ENCODE measurements at regions not wholly inside any gene's neighbourhood (a gene's known extent, or its start where the extent isn't known, plus 50 kb on each side); places are given as distances from the start of the nearest gene placed in this dataset.

DNA sequence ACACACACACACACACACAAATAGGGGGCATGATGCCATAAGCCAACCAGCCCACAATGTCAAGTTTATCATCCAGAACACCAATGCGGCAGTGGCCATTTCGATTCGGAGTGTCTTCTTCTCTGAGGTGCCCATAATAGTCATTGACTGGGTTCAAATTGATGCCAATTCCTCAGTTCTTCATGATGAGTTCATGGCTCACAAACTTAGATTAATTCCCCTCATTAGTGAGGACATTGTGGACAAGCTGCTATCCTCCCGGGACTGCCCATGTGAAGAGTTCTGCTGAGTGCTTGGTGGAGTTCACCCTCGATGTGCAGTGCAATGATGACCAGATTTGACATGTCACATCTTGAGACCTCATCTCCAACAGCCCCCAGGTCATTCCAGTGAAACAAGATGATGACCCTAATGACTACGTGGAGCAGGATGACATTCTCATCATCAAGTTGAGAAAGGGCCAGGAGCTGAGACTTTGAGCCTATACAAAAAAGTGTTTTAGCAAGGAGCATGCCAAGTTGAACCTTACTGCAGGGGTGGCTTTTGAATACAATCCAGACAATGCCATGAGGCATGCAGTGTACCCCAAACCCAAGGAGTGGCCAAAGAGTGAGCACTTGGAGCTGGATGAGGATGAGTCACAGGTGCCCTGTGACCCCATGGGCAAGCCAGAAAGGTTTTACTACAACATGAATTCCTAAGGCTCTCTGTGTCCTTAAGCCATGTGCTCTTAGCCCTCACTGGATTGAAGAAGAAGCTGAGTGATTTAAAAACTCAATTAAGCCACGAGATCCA is 211.6 kb upstream of the SAMSN1 start:
- intact Hi-C loops (cut with DNase I; ENCODE audit: low total_unique reads): no loop called here
- H3K9me3 ChIP-seq: no peaks in the 10 kb centered on the region
- H3K4me3 ChIP-seq: no peak overlapping the region
- no peaks in the 10 kb centered on the region for H3K4me1 ChIP-seq
- no peaks in the 10 kb centered on the region for H3K27me3 ChIP-seq
- no peak overlapping the region for H3K27ac ChIP-seq
- TF ChIP-seq, protein P1, sequence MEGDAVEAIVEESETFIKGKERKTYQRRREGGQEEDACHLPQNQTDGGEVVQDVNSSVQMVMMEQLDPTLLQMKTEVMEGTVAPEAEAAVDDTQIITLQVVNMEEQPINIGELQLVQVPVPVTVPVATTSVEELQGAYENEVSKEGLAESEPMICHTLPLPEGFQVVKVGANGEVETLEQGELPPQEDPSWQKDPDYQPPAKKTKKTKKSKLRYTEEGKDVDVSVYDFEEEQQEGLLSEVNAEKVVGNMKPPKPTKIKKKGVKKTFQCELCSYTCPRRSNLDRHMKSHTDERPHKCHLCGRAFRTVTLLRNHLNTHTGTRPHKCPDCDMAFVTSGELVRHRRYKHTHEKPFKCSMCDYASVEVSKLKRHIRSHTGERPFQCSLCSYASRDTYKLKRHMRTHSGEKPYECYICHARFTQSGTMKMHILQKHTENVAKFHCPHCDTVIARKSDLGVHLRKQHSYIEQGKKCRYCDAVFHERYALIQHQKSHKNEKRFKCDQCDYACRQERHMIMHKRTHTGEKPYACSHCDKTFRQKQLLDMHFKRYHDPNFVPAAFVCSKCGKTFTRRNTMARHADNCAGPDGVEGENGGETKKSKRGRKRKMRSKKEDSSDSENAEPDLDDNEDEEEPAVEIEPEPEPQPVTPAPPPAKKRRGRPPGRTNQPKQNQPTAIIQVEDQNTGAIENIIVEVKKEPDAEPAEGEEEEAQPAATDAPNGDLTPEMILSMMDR (IDR thresholded peaks at IDR 0.05): no peak
- TF ChIP-seq POLR2A (IDR thresholded peaks at IDR 0.05): no peak
- DNase-seq: no peak
- H3K36me3 ChIP-seq (ENCODE audit: low read depth, missing control alignments): no peaks in the 10 kb centered on the region
- WGBS, 2 donors: 87 to 88% methylated on average over 7 of the region's 7 CpGs

DNA sequence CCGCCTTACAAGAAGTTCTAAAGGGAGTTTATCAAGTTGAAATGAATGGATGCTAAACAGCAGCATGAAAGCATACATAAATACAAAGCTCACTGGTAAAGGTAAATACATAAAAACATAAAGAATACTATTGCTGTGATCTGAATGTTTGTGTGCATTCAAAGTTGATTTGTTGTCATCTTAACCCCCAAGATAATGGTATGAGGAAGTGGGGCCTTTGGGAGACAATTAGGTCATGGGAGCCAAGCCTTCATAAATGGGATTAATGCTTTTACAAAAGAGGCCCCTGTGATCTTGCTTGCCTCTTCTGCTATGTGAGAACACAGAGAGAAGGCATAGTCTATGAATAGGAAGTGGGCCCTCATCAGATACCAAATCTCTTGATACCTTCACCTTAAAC is 209.0 kb upstream of the SAMSN1 start:
- no peaks in the 10 kb centered on the region for H3K4me1 ChIP-seq
- no peak for DNase-seq
- no peak overlapping the region for H3K27ac ChIP-seq
- H3K4me3 ChIP-seq: no peak overlapping the region
- H3K9me3 ChIP-seq: no peaks in the 10 kb centered on the region
- no peaks in the 10 kb centered on the region for H3K27me3 ChIP-seq
- TF ChIP-seq, protein P1 (IDR thresholded peaks at IDR 0.05): no peak
- TF ChIP-seq POLR2A (IDR thresholded peaks at IDR 0.05): no peak
- intact Hi-C loops (cut with DNase I; ENCODE audit: low total_unique reads): no loop called here
- 88 to 100% methylated on average over 1 of the region's 1 CpG for WGBS, 2 donors
- no peaks in the 10 kb centered on the region for H3K36me3 ChIP-seq (ENCODE audit: low read depth, missing control alignments)

DNA sequence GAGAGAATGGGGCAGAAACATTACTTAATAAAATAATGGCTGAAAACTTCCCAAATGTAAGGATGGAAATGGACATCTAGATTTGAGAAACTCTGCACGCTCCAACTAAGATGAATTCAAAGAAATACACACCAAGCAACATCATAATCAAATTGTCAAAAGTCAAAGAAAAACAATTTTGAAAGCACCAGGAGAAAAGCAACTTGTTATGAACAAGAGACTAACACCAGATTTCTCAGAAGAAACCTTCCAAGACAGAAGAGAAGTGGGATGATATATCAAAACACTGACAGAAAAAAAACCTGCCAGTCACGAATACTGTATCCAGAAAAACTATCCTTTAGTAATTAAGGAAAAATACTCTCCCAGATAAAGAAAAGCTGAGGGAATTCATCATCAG is 208.6 kb upstream of the SAMSN1 start:
- no peak overlapping the region for H3K27ac ChIP-seq
- no peak overlapping the region for H3K4me3 ChIP-seq
- TF ChIP-seq, protein P1 (IDR thresholded peaks at IDR 0.05): no peak
- no peak for TF ChIP-seq POLR2A (IDR thresholded peaks at IDR 0.05)
- intact Hi-C loops (cut with DNase I; ENCODE audit: low total_unique reads): no loop called here
- H3K36me3 ChIP-seq (ENCODE audit: low read depth, missing control alignments): no peaks in the 10 kb centered on the region
- no peaks in the 10 kb centered on the region for H3K4me1 ChIP-seq
- WGBS, 2 donors: 83 to 89% methylated on average over 2 of the region's 2 CpGs
- no peaks in the 10 kb centered on the region for H3K27me3 ChIP-seq
- no peaks in the 10 kb centered on the region for H3K9me3 ChIP-seq
- no peak for DNase-seq

DNA sequence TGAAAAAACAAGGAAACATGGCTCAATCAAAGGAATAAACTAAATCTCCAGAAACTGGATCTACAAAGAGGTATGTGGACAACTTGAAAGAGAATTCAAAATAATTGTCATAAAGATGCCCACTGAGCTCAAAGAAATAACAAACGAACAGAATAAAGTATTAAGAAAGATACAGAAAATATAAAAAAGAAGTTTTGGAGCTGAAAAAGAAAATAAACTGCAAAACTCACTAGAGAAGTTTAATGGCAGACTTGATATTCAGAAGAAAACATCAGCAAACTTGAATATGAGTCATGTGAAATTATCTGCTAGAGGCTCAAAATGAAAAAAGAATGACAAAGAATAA is 208.1 kb upstream of the SAMSN1 start:
- 88 to 89% methylated on average over 1 of the region's 1 CpG for WGBS, 2 donors
- Histone ChIP-seq H3K9me3 (no peaks in the 10 kb centered on the region), H3K36me3 (ENCODE audit: low read depth, missing control alignments) (no peaks in the 10 kb centered on the region), H3K4me3 (no peak overlapping the region), H3K27ac (no peak overlapping the region), H3K4me1 (no peaks in the 10 kb centered on the region), H3K27me3 (no peaks in the 10 kb centered on the region)
- TF ChIP-seq POLR2A (IDR thresholded peaks at IDR 0.05): no peak
- TF ChIP-seq, protein P1 (IDR thresholded peaks at IDR 0.05): no peak
- no peak for DNase-seq
- intact Hi-C loops (cut with DNase I; ENCODE audit: low total_unique reads): no loop called here
